GM19239 (cell line): ENCODE measurements at regions not wholly inside any gene's neighbourhood (a gene's known extent, or its start where the extent isn't known, plus 50 kb on each side); places are given as distances from the start of the nearest gene placed in this dataset.

Source experiments
- DNase-seq: peaks from one replicate; pipeline ENCODE4 v3.0.0; 2011; ENCODE audit warnings: low spot score; ENCODE audit not compliant: insufficient read length
- FAIRE-seq: peaks from 2 replicates; lab custom pipeline; 2011; peaks lifted over from hg19 to GRCh38; lab: Jason Lieb, UNC

DNA sequence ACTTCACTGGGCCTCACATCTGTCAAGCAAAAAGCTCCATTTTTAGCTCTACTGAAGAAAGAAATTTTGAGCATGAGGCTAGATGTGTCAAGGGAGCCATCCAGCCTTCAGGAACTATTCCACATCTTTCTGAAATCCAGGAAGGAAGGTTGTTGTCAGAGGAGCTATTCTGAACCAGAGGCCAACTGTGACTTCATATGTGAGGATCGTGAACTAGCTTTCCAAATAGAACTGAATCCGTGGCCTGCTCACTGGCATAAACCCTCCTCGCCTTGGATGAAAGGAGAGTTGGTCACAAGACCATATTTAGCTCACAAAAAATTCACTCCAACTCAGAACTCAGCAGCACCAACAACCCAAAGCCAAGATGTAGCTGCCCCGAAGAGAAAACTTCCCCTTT, 195.8 kb downstream of the FOXO1 start:
- FAIRE-seq (no peak), DNase-seq (no peak)

DNA sequence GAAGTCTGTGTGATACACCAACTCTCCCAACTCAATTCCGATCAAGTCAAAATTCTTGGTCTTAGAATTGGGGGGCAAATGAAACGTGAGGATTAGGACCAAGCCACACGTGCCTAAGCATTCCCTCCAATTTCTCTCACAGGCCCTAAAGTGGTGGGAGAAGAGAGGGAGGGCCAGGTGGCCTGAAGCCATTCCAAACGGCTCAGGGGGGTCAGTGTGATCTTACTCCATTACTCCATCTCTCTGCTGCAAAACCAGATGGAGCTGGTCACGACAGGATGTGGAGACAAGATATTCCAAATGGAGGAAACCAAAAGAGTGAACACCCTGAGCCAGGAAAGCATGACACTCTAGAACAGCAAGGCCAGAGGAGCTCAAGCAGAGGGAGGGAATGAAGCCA, 195.4 kb downstream of the FOXO1 start:
- no peak for FAIRE-seq

DNA sequence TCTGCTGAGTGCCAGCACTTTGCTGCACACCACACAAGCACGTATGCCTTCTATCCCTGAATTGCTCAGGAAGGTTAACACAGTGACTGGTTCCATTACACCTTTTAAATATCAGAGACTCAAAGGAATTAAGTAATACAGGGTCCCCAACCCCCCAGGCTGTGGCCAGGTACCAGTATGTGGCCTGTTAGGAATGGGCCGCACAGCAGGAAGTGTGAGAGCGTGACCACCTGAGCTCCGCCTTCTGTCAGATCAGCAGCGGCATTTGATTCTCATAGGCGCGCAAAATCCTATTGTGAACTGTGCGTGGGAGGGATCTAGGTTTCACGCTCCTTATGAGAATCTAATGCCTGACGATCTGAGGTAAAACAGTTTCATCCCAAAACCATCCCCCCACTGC, 194.5 kb downstream of the FOXO1 start:
- no peak for FAIRE-seq
- DNase-seq = no peak

More for the DNA sequence above, 195.4 kb downstream of the FOXO1 start:
- no peak for DNase-seq

DNA sequence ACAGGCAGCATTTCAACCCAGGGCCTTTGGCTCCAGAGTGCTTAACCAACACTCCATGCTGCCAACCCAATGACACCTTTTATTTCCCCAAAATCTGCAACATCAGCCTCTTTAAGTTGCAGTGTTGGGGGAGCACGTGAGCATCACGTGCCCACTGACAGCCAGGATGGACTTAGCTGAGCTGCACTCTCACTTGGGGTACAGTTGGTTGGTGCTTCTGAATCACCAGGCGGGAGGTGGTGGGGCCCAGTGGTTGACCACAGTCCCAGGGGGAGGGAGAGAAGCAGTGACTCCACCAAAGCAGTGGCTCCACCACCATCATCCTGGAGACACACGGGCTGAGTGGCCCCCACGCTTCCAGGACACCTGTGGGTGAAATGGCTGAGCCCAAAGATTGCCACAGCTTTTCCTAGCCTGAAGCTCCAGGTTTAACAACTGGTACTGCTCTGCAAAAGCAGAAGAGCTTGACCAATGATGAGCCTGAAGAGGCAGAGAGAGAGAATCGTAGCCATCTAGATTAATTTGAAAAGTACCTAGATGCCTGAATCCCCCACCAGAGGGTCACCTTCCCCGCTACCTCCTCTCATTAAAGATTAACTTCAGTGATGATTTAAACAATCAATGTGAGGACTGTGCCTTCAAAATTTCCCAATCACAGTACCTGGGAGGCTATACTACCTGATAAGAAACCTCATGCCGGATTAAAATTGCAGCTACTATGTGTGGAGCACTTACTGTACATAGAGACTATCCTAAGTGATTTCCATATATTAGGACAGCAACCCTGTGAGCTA, 193.8 kb downstream of the FOXO1 start:
- DNase-seq (no peak), FAIRE-seq (no peak)

DNA sequence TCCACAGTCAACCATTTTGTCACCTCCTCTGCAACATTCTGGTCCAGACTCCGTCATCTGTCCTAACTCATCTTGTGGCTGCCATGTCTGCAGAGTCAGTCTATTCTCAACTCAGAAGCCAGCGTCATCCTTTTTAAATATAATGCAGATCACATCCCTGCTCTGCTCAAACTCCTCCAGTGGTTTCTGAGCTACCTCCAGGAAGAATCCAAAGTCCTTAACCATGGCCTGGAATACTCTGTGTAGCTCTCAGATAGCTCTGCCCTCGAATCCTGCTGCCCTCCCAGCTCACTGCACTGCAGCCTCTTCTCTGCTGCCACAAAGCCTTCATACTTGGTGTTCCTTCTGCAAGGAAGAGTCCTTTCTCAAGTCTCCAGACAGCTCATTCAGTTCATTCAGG, 190.8 kb downstream of the FOXO1 start:
- DNase-seq (no peak), FAIRE-seq (no peak)

DNA sequence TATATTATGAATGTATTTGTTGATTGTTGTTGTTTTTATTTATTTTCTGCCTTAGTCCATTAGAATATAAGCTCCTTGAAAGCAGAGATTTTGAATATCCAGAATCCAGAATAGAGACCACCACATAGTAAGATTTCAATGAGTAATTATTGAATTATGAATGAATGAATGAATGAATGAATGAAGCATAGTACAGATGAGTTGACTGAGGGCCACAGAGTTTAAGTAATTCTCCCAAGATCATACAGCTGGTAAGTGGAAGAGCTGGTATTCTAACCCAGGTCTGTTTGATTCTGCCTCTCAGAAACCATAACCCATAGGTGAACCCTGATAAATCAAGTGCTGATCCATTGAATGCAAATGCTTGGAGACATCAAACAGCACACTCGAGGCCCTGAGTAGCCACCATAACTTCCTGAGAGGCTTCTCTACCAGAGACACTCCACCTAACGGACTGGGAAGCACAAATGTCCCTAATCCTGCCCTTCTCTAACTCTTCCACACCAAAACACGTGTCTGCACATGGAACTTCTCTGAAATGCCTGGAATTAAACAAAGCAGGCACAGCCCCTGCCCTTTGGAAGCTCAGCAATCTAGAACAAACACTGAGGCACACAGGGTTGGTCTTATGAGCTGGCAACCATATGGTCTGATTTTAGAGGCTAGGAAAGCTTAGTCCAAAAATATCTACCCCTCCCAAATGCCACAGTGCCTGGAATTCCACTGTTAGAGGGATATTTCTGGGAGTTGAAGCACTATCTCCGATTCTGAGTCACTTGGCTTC, 190.1 kb downstream of the FOXO1 start:
- FAIRE-seq (no peak), DNase-seq (no peak)

DNA sequence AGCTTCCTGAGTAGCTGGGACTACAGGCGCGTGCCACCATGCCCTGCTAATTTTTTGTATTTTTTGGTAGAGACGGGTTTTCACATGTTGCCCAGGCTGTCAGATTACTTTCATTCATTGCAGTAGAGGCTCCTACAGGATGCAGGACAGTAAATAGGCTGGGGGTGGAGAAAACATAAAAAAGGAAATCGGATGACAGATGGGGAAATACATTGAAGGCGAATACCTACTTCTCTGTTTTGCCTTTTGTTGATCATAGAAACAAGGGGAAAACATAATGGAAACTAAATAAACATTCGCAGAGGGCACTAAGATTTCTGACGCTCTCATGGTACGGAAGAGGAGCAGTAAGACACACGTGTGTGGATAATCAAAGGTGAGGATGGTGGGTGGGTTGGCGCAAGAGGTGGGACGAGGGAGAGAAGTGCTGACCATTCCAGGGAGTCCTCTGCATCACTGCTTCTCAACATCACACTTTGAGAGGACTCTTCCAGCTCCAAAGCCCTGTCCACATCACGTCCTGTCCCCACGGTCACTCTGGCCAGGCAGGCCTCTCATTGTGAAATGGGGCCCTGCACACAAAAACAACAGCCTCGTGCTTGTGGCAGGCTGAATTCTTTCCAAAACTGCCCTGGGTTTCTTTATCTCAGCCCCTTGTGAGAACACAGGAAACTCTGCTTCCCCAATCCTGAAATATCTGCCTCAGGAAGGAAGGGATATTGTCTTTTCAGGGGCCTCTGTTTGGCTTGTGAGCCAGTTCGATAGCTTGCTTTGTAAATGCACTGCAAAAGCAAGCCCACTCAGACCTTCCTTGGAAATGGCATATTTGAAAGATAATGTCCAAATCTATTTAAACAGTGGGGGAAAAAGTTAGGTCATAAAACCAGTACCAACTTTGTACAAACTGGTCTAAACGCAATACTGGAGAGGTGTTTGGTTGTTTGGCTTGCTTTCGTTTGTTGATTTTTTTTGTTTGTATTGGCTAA, 188.5 kb downstream of the FOXO1 start:
- FAIRE-seq = no peak
- DNase-seq = no peak

DNA sequence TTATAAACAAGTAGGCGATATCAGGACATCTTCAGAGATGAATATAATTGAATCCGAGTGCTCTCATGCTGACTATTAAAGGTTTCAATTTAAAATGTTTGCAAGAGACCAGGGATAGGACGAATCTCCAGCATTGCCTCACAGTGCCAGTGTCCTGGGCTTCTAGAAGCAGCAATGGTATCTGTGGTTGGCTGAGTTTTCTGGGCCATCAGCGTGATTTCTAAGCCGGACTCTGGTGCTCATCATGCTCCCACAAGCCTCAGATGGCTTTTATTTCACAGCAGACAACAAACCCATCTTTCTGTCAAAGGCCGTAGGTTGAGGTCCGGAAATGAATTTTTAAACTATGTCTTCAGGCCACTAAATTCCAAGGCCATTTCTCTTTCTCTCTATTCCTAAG, 187.7 kb downstream of the FOXO1 start:
- FAIRE-seq (no peak), DNase-seq (no peak)

DNA sequence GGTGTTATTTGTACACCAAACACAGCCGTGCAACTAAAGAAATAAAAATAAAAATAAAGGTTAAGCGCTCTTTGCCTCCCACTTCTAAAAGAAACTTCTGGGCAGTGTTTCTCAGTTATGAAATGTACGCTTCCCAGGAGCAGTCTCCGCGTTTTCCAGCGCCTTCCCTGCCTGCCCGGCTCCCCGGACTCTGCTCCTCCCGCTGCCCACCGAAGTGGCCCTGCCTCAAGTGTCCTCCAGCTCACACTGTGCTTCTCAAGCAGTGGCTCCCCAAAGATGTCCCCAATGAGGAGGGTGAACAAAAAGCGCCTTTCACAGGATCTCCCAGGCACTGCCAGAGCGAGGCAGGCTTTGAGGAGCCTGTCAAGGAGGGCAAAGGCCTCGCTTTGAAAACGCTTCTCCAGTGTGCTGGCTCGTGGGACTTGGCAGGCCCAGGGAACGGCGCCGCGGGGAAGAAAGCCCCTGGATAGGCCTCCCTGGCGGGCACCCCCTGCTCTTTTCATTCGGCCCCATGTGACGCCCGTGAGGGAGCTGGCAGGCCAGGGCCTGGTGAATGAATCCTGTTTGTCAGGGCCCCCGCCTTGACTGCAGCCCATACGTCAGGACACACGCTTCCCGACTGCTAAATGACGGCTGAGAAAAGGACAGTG, 187.1 kb downstream of the FOXO1 start:
- no peak for FAIRE-seq

DNA sequence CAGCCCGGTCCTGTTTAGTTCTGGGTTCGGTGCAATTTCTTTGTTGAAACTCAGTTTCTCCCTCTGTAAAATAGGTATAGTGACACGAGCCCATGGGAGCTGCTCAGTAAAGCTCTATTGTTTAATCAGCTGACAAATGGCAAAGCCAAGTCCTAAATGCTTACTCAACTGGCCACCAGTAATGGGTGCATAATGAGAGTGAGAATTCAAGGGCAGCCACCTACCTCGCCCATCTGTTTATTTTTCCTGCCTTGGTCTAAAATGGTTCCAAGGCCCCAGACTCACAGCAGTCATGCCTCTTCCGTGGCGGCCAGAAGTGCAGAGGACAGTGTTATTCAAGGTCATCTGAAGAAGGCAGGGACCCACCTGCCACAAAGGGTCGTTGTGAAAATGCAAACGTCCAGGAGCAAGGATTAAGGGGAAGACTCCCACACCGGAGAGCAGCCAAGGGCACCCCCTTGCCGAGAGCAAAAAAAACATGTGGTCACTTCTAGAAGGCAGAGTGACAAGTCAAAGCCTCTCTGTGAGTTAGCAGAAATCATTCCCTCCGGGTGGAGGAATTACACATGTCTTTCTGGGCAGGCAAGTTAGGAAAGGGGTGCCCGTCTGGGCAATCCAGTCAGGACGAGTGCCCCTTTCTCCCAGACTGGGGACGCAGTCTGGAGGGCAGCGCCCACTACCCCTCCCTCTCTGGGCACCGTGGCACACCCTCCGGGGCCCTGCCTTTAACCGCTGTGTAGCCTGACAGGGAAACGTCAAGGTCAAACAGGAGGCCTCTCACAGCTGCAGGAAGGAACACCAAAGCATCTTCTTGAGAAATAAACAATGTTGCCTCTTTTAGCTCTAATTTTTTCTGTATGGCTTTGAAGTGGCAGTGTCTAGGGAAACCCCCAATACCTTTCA, 186.2 kb downstream of the FOXO1 start:
- FAIRE-seq = peak; percentile 18
- DNase-seq = no peak

More for the DNA sequence above, 187.1 kb downstream of the FOXO1 start:
- no peak for DNase-seq

DNA sequence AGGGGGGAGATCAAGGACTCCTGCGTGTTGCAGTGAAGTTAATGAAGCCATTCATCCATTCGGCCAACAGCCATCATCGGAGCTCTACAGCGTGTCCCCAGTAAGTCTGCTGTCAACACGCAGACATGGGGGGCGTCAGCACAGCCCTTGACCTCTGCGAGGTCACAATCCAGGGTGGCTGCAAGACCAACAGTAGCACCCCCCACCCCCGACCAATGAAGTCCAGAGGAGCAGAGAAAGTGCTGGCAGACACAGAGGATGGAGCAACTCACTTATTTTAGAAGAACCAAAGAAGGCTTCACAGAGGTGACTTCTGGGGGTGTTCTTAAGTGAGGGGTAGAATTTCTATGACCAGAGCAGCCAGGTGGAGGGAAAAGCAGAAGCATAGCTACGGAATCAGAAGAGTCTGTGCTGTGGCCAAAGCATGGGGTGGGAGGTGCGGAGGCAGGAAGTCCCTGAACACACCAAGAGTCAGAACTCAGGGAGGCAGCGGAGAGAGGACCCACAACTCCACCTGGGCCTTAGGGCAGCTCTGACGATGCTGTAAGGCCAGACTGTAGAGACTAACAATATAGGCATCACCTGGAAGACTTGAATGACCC, 185.4 kb downstream of the FOXO1 start:
- DNase-seq (no peak), FAIRE-seq (no peak)

DNA sequence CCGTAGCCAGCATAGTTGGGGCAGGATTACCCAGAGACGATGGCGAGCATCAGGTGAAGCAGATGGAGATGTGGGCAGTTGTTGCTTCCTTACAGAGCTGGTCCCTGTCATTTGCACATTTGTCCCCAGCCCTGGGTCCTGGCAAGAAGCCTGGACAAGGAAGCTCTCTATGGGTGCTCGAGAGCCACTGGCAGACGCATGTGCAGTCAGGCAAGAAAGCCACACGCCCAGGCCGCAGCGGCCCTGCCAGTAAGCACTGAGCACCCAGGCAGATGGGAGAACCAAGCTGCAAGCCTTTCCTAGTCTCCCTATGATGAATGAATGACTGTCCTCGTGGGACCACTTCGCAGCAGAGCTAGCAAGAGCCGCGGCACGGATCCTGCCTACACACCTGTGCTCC, 182.8 kb downstream of the FOXO1 start:
- FAIRE-seq (no peak), DNase-seq (no peak)

DNA sequence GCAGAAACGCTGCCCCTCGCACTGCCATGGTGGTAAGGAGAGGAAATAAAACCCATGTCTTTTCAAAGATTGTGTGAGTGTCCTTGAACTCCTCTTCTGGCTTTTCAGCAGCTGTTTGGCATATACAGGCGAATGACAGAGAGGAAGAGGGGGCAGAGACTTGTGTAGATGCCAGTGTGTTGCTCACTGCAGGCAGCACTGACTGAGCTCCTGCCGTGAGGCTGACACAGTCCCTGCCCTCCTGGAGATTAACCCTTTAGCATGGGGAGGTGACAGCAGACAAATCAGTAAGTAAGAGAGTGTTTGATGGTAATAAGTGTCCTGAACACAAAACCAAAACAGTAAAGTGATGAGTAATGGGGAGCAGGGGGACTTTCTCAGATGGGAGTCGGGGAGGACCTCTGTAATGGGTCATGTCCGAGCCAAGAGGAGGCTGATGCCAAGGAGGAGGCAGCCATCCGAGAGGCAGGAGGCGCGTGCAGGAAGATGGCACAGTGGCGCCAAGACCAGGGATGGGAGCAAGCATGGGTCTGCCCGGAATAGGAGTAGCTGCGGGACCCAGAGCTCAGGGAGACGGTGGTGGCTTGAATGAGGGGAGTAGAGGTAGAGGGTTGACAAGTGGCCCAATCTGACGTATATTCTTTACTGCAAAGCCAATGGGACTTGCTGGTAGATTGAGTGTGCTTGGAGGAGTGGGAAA, 182.2 kb downstream of the FOXO1 start:
- DNase-seq = no peak
- FAIRE-seq = no peak

DNA sequence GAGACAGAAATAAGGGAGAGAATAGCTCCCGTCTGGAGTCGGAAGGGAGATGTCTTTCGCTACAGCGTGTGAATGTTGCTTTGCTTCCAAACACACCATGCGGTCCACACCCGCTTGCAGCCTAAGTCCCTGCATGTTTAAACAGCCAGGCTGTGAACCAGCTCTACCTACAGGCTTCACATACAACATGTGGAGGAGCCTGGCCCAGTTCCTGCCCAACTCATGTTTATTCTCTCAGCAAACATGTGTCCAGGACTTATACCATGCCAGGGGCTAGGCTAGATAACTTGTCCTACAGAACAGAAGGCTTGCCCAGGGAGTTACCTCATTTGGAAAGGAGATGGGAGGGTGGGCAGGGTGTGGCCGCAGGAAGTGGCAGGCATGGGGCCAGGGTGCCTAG, 181.5 kb downstream of the FOXO1 start:
- no peak for FAIRE-seq
- no peak for DNase-seq

DNA sequence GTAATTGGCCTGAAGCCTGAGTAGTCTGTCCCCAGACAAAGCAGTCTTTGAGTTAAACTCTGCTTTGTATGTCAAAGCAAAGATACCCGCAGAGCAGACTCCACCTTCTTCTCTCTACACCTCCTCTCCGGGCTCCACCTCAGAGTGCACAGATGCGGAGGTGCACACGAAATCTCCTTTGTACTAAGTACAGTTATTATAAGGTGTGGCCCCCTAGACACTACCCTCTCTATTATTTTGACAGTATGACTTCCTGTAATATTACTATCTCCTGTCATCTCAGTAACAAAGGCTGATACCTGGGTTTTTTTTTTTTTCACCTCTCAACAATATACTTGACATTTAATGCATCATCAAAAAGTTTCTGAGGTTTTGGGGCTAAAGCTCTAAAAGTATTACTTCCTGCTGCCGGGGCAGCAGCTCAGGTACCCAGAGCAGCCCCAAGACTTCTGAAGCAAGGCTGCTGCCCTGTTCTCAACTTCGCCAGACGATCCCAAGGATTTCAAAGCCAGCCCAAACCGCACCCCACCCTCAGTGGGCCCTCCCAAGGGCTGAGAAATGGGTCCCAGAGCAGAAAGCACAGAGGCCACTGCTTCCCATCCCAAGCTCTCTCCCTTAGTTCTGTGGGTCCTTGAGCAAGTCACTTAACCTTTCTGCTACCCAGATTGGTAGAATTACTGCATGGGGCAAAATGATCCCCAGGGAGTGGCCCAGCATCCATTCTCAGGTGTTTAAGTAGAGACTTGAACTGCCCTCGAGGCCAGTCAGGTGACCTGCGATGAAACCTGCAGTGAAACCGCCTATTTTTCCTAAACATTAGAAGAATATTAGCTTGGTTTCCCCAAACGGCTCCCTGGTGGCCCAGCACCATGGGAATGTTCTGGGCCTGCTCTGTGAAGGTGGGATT, 180.6 kb downstream of the FOXO1 start:
- peak; percentile 52 for FAIRE-seq
- no peak for DNase-seq

DNA sequence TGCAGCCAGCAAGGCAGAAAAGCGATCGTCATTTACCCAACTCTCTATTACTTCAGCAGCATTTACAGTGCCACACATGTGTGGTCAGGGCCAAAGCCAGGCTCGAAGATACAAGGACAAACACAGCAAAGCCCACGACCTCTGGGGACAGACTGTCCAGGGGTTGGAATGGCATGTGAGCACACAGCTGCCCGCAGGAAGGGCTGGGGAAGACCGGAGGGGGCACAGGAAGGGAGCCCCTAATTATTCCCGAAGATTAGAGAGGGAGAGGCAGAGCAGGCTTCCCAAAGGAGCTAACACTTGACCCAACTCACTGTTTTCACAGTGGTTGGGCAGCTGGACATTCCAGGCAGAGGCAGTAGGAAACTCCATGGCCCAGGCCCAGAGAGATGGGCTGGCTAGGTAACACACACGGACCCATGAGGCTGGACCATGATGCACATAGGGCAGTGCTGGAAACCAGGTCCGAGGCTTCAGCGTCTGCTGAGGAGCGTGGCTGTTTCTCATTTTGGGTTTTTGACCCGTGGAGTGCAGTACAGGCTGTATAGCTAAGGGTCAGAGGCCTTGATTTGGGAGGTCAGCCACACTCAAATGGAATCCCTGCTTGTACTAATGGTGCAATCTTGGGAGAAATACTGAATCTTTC, 179.8 kb downstream of the FOXO1 start:
- DNase-seq = no peak
- no peak for FAIRE-seq
